T-helper 1 cell treated with Interleukin-12 subunit alpha and Interleukin-12 subunit beta and Interleukin-4 antibody, amounts not matched to agents 30 μg/mL and 1 μg/mL, for 36 hours (primary cell): ENCODE measurements at regions not wholly inside any gene's neighbourhood (a gene's known extent, or its start where the extent isn't known, plus 50 kb on each side); places are given as distances from the start of the nearest gene placed in this dataset.
"Not testable (repeated sequence)": the region's sequence is repeated elsewhere in the genome, so short reads cannot be mapped to it uniquely, and the experiment has no call there.

Source experiments
- H3K27ac Mint-ChIP-seq: one replicate; pipeline ENCODE4 v1.8.0; 2021; ENCODE audit warnings: mild to moderate bottlenecking, mixed read lengths
- H3K27me3 Mint-ChIP-seq: one replicate; pipeline ENCODE4 v1.8.0; 2021; ENCODE audit warnings: low read depth, mixed read lengths
- H3K36me3 Mint-ChIP-seq: one replicate; pipeline ENCODE4 v1.8.0; 2021; ENCODE audit warnings: low read depth, mixed read lengths
- H3K4me1 Mint-ChIP-seq: one replicate; pipeline ENCODE4 v1.8.0; 2021; ENCODE audit warnings: low read depth, mixed read lengths
- H3K4me3 Mint-ChIP-seq: one replicate; pipeline ENCODE4 v1.8.0; 2021; ENCODE audit warnings: mild to moderate bottlenecking, moderate library complexity, mixed read lengths
- H3K9me3 Mint-ChIP-seq: one replicate; pipeline ENCODE4 v1.8.0; 2021; ENCODE audit warnings: mixed read lengths

- Mint-ChIP-seq H3K27me3 (no peaks in the 10 kb centered on the region), H3K9me3 (no peaks in the 10 kb centered on the region), H3K36me3 (no peaks in the 10 kb centered on the region), H3K4me3 (no peak overlapping the region), H3K27ac (no peak overlapping the region), H3K4me1 (no peaks in the 10 kb centered on the region)
These were observed 348.2 kb downstream of the MATN1 start for GRCh38 chr1:30375156-30375555.

GRCh38 chr1:30374400-30375070, 348.9 kb downstream of the MATN1 start:
- Mint-ChIP-seq H3K4me1 (no peaks in the 10 kb centered on the region), H3K4me3 (no peak overlapping the region), H3K9me3 (no peaks in the 10 kb centered on the region), H3K27ac (no peak overlapping the region), H3K36me3 (no peaks in the 10 kb centered on the region), H3K27me3 (no peaks in the 10 kb centered on the region)

GRCh38 chr1:30373471-30374399, 349.6 kb downstream of the MATN1 start:
- Mint-ChIP-seq H3K4me3 (no peak overlapping the region), H3K36me3 (no peaks in the 10 kb centered on the region), H3K27me3 (no peaks in the 10 kb centered on the region)

GRCh38 chr1:30372792-30373433, 350.5 kb downstream of the MATN1 start:
- H3K27me3 Mint-ChIP-seq: no peaks in the 10 kb centered on the region
- H3K27ac Mint-ChIP-seq: no peak overlapping the region
- H3K9me3 Mint-ChIP-seq: no peaks in the 10 kb centered on the region
- H3K36me3 Mint-ChIP-seq: no peaks in the 10 kb centered on the region
- no peak overlapping the region for H3K4me3 Mint-ChIP-seq
- H3K4me1 Mint-ChIP-seq: no peaks in the 10 kb centered on the region

More at GRCh38 chr1:30373471-30374399, 349.6 kb downstream of the MATN1 start:
- Mint-ChIP-seq H3K27ac (no peak overlapping the region), H3K9me3 (no peaks in the 10 kb centered on the region), H3K4me1 (no peaks in the 10 kb centered on the region)

- no peak overlapping the region for H3K4me3 Mint-ChIP-seq
- no peaks in the 10 kb centered on the region for H3K27me3 Mint-ChIP-seq
These were observed 351.2 kb downstream of the MATN1 start for GRCh38 chr1:30371888-30372791.

GRCh38 chr1:30371179-30371788, 352.1 kb downstream of the MATN1 start:
- Mint-ChIP-seq H3K9me3 (no peaks in the 10 kb centered on the region), H3K4me3 (no peak overlapping the region), H3K27me3 (peaks cover 6% of the 10 kb centered on the region), H3K27ac (no peak overlapping the region), H3K36me3 (no peaks in the 10 kb centered on the region), H3K4me1 (no peaks in the 10 kb centered on the region)

More at GRCh38 chr1:30371888-30372791, 351.2 kb downstream of the MATN1 start:
- Mint-ChIP-seq H3K36me3 (no peaks in the 10 kb centered on the region), H3K27ac (no peak overlapping the region), H3K9me3 (no peaks in the 10 kb centered on the region), H3K4me1 (no peaks in the 10 kb centered on the region)

GRCh38 chr1:30368651-30369240, 354.6 kb downstream of the MATN1 start:
- H3K36me3 Mint-ChIP-seq: no peaks in the 10 kb centered on the region
- H3K27me3 Mint-ChIP-seq: peaks cover 15% of the 10 kb centered on the region
- H3K4me3 Mint-ChIP-seq: no peak overlapping the region
- H3K27ac Mint-ChIP-seq: no peak overlapping the region
- no peaks in the 10 kb centered on the region for H3K9me3 Mint-ChIP-seq
- H3K4me1 Mint-ChIP-seq: no peaks in the 10 kb centered on the region

GRCh38 chr1:30366911-30367310, 356.5 kb downstream of the MATN1 start:
- H3K27me3 Mint-ChIP-seq: peaks cover 15% of the 10 kb centered on the region
- H3K9me3 Mint-ChIP-seq: no peaks in the 10 kb centered on the region
- no peak overlapping the region for H3K4me3 Mint-ChIP-seq
- H3K27ac Mint-ChIP-seq: no peak overlapping the region
- H3K4me1 Mint-ChIP-seq: no peaks in the 10 kb centered on the region
- H3K36me3 Mint-ChIP-seq: no peaks in the 10 kb centered on the region

GRCh38 chr1:30366199-30366598, 357.2 kb downstream of the MATN1 start:
- H3K27me3 Mint-ChIP-seq: peaks cover 15% of the 10 kb centered on the region
- no peaks in the 10 kb centered on the region for H3K36me3 Mint-ChIP-seq
- H3K4me1 Mint-ChIP-seq: no peaks in the 10 kb centered on the region
- no peak overlapping the region for H3K27ac Mint-ChIP-seq
- no peaks in the 10 kb centered on the region for H3K9me3 Mint-ChIP-seq
- no peak overlapping the region for H3K4me3 Mint-ChIP-seq

- Mint-ChIP-seq H3K4me1 (no peaks in the 10 kb centered on the region), H3K36me3 (no peaks in the 10 kb centered on the region), H3K9me3 (no peaks in the 10 kb centered on the region), H3K4me3 (no peak overlapping the region), H3K27ac (no peak overlapping the region), H3K27me3 (peaks cover 15% of the 10 kb centered on the region)
These were observed 357.8 kb downstream of the MATN1 start for GRCh38 chr1:30365596-30365995.

GRCh38 chr1:30363031-30363430, 360.4 kb downstream of the MATN1 start:
- Mint-ChIP-seq H3K4me1 (no peaks in the 10 kb centered on the region), H3K9me3 (no peaks in the 10 kb centered on the region), H3K4me3 (no peak overlapping the region), H3K27ac (no peak overlapping the region), H3K36me3 (no peaks in the 10 kb centered on the region), H3K27me3 (peaks cover 15% of the 10 kb centered on the region)

GRCh38 chr1:30362603-30362990, 360.8 kb downstream of the MATN1 start:
- Mint-ChIP-seq H3K36me3 (no peaks in the 10 kb centered on the region), H3K27ac (no peak overlapping the region), H3K4me3 (no peak overlapping the region), H3K4me1 (no peaks in the 10 kb centered on the region), H3K9me3 (no peaks in the 10 kb centered on the region), H3K27me3 (peaks cover 15% of the 10 kb centered on the region)

- not testable (repeated sequence) for H3K36me3 Mint-ChIP-seq, H3K4me3 Mint-ChIP-seq, H3K9me3 Mint-ChIP-seq, H3K4me1 Mint-ChIP-seq, H3K27ac Mint-ChIP-seq
- peaks cover 15% of the 10 kb centered on the region for H3K27me3 Mint-ChIP-seq
These were observed 361.3 kb downstream of the MATN1 start for GRCh38 chr1:30361890-30362602.
